Epithelial cell of esophagus (primary cell): ENCODE measurements at regions not wholly inside any gene's neighbourhood (a gene's known extent, or its start where the extent isn't known, plus 50 kb on each side); places are given as distances from the start of the nearest gene placed in this dataset.

Experiments used
- DNase-seq: peaks from one replicate; pipeline ENCODE4 v3.0.0; 2010; ENCODE audit warnings: low read depth
- H3K4me3 ChIP-seq: 2 replicates; pipeline ENCODE4 v1.5.1; 2011; ENCODE audit warnings: mild to moderate bottlenecking, low read length, control low read depth
- TF ChIP-seq, protein P1 (sequence below): IDR thresholded peaks from 2 replicates; pipeline ENCODE4 v1.5.1; 2011; ENCODE audit warnings: low read depth, mild to moderate bottlenecking, low read length, control low read depth, inconsistent platforms; ENCODE audit not compliant: insufficient read depth; ENCODE audit errors: missing control alignments

- TF ChIP-seq, protein P1, sequence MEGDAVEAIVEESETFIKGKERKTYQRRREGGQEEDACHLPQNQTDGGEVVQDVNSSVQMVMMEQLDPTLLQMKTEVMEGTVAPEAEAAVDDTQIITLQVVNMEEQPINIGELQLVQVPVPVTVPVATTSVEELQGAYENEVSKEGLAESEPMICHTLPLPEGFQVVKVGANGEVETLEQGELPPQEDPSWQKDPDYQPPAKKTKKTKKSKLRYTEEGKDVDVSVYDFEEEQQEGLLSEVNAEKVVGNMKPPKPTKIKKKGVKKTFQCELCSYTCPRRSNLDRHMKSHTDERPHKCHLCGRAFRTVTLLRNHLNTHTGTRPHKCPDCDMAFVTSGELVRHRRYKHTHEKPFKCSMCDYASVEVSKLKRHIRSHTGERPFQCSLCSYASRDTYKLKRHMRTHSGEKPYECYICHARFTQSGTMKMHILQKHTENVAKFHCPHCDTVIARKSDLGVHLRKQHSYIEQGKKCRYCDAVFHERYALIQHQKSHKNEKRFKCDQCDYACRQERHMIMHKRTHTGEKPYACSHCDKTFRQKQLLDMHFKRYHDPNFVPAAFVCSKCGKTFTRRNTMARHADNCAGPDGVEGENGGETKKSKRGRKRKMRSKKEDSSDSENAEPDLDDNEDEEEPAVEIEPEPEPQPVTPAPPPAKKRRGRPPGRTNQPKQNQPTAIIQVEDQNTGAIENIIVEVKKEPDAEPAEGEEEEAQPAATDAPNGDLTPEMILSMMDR, result no peak
- DNase-seq, result no peak
- no peak overlapping the region for H3K4me3 ChIP-seq
Observed at GRCh38 chr7:91414734-91415133, 150.5 kb downstream of the FZD1 start.

GRCh38 chr7:91416155-91416865 is 152.1 kb downstream of the FZD1 start:
- no peak for DNase-seq
- TF ChIP-seq, protein P1, result no peak
- no peak overlapping the region for H3K4me3 ChIP-seq

- TF ChIP-seq, protein P1, result no peak
- H3K4me3 ChIP-seq, result no peak overlapping the region
- DNase-seq, result no peak
Observed at GRCh38 chr7:91420606-91421005, 156.4 kb downstream of the FZD1 start.

GRCh38 chr7:91421018-91421417 is 156.8 kb downstream of the FZD1 start:
- DNase-seq, result no peak
- no peak overlapping the region for H3K4me3 ChIP-seq
- TF ChIP-seq, protein P1, result no peak

DNA sequence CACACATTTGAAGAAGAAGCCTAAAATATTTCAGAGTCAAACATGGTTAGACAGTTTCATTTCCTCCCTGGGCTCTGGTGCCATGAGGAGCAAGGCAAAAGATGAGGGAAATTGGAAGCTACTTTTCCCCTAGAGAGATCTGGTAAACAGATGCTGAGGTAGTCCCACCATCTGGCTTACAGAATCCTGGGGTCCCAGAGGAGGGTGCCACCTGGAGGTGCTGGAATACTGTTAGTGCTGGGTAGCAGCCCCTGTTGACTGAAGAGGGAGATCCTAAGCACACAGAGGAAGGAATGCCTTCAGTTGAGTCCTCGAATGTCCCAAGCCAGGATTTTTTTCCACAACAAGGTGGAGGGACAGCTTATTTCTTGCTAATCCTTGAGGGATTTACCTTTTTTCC is 160.1 kb downstream of the FZD1 start:
- DNase-seq, result no peak
- TF ChIP-seq, protein P1, result no peak
- H3K4me3 ChIP-seq, result no peak overlapping the region

DNA sequence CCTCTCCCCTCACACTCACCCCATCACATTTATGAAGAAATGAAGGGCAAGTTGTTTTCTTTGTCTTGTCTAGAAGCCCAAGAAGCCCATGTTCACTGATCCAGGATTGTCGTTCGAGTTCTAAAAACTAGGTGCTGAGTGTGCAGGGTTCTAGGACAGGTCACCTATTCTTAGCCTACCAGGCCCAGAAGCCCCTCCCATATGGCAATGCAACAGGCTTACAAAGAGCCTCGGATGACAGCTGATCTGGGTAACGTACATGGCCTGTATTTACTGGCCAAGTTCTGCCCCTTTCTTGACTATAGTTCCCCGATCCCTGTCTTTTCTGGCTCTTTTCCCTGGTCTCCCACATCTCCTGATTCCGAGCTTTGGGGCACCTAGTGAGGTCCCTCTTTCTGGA is 160.9 kb downstream of the FZD1 start:
- TF ChIP-seq, protein P1, result no peak
- DNase-seq, result no peak
- H3K4me3 ChIP-seq, result no peak overlapping the region

DNA sequence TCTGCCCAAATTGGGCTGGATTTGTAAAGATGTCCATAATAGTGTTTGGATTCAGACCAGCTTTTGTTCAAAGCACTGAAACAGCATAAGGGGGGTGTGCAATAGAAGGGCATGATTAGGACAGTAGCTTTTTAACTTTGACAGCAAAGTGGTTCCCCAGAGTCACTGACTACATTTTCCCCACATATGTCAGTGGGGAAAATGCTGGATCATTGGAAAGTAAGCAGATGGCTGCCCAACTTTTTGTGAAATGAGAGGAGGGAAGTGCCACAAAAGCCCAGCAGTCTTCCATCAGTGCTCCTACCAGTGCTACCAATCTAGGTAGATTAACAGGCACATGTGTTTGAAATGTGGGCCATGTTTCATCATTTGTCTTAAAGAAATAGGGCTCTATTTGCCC is 162.8 kb downstream of the FZD1 start:
- DNase-seq, result no peak

More for the DNA sequence above, 162.8 kb downstream of the FZD1 start:
- no peak overlapping the region for H3K4me3 ChIP-seq
- TF ChIP-seq, protein P1, result no peak
